OCI-LY7 (cell line): ENCODE measurements at regions not wholly inside any gene's neighbourhood (a gene's known extent, or its start where the extent isn't known, plus 50 kb on each side); places are given as distances from the start of the nearest gene placed in this dataset.

Experiments used
- BruUV-seq: library from RNA; stranded (reverse); fragments of 400-500 nt; replicated peaks from 2 replicates; lab custom pipeline; 2021; lab: Mats Ljungman, UMichigan
- CTCF ChIA-PET: fragments of 300-600 bp; sonication (Branson Sonifier 250); formaldehyde crosslinking; loops from one replicate; lab custom pipeline; 2022; ENCODE audit warnings: antibody characterized with exemption; ENCODE audit not compliant: unreplicated experiment; lab: Charles Lee
- POLR2A ChIA-PET: fragments of 300-600 bp; sonication (Branson Sonifier 250); formaldehyde crosslinking; loops from one replicate; lab custom pipeline; 2022; ENCODE audit warnings: antibody characterized with exemption; lab: Charles Lee
- DNase-seq: peaks from one replicate; pipeline ENCODE4 v3.0.0-alpha.2; 2015; ENCODE audit warnings: low spot score
- H2AFZ ChIP-seq: fragments of 200-600 bp; sonication (generic), shearing (Covaris generic); 2 replicates; pipeline ENCODE4 v1.6.1; 2014; ENCODE audit warnings: mild to moderate bottlenecking, antibody characterized with exemption, low read length, moderate library complexity
- H3K27ac ChIP-seq: fragments of 200-600 bp; sonication (generic); 2 replicates; pipeline ENCODE4 v1.5.1; 2014; ENCODE audit warnings: mixed run types, low read depth, mild to moderate bottlenecking, moderate library complexity, low read length, inconsistent platforms; ENCODE audit not compliant: poor library complexity, severe bottlenecking
- H3K36me3 ChIP-seq: fragments of 200-600 bp; sonication (generic); 2 replicates; pipeline ENCODE4 v1.6.1; 2014; ENCODE audit warnings: mild to moderate bottlenecking, antibody characterized with exemption, low read length, moderate library complexity, mixed read lengths; ENCODE audit not compliant: insufficient read depth
- H3K4me1 ChIP-seq: fragments of 200-600 bp; sonication (generic); 2 replicates; pipeline ENCODE4 v1.5.1; 2014; ENCODE audit warnings: mild to moderate bottlenecking, low read length; ENCODE audit not compliant: insufficient read depth, poor library complexity, severe bottlenecking
- H3K4me2 ChIP-seq: fragments of 200-600 bp; sonication (generic); 2 replicates; pipeline ENCODE4 v1.6.1; 2014; ENCODE audit warnings: mild to moderate bottlenecking, low read length
- H3K4me3 ChIP-seq: fragments of 200-600 bp; sonication (generic); 2 replicates; pipeline ENCODE4 v1.5.1; 2014; ENCODE audit warnings: mild to moderate bottlenecking, low read depth, low read length; ENCODE audit not compliant: poor library complexity, severe bottlenecking
- H3K79me2 ChIP-seq: fragments of 200-600 bp; sonication (generic); 2 replicates; pipeline ENCODE4 v1.6.1; 2016; ENCODE audit warnings: low read depth, mild to moderate bottlenecking, low read length, moderate library complexity, mixed read lengths; ENCODE audit not compliant: insufficient read depth
- H3K9me2 ChIP-seq: fragments of 200-600 bp; sonication (generic); 2 replicates; pipeline ENCODE4 v1.6.1; 2016; ENCODE audit warnings: mild to moderate bottlenecking, low read length, mixed read lengths; ENCODE audit not compliant: insufficient read depth
- H3K9me3 ChIP-seq: fragments of 200-600 bp; sonication (generic); 2 replicates; pipeline ENCODE4 v1.6.1; 2014; ENCODE audit warnings: mild to moderate bottlenecking, mixed run types, low read length, mixed read lengths
- H4K20me1 ChIP-seq: fragments of 200-600 bp; sonication (generic); 2 replicates; pipeline ENCODE4 v1.6.1; 2014; ENCODE audit warnings: mild to moderate bottlenecking, antibody characterized with exemption, low read length, moderate library complexity, mixed read lengths; ENCODE audit not compliant: insufficient read depth
- EZH2phosphoT487 ChIP-seq: fragments of 200-600 bp; sonication (generic); IDR thresholded peaks from 2 replicates; pipeline ENCODE4 v1.6.1; 2018; ENCODE audit warnings: low read depth, borderline replicate concordance, mild to moderate bottlenecking, mixed run types, antibody characterized with exemption, low read length, moderate library complexity, mixed read lengths
- intact Hi-C: fragments of 100-400 bp; cut with micrococcal nuclease; formaldehyde crosslinking; loops from one replicate; pipeline ENCODE4 v1.10.0; 2022; ENCODE audit not compliant: unreplicated experiment
- TF ChIP-seq, protein P1 (sequence below): fragments of 200-600 bp; sonication (generic); conservative IDR thresholded peaks from 2 replicates; pipeline ENCODE4 v1.5.1; 2014; ENCODE audit warnings: mild to moderate bottlenecking, antibody characterized with exemption, low read length, moderate library complexity, mixed read lengths

DNA sequence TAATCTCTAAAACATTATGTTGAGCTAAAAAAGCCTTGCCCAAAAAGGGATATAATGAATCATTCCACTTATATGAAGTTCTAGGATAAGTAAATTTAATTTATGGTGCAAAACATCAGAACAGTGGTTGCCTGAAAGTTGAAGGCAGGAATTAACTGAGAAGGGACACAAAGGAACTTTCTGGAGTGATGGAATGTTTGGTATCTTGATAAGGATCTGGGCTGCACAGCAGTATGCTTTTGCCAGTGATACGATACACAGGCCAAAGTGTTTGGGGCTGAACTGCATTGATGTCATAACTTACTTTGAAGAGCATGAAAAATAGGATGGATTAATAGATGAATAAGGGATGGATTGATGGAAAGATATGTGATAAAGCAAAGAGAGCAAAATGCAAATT, 146.1 kb upstream of the LRFN2 start:
- H3K4me2 ChIP-seq = no peak overlapping the region
- no peaks in the 10 kb centered on the region for H3K9me3 ChIP-seq
- no TSS peak for BruUV-seq
- H3K4me3 ChIP-seq = no peak overlapping the region
- H3K79me2 ChIP-seq = no peaks in the 10 kb centered on the region
- H3K27ac ChIP-seq = no peak overlapping the region
- no peaks in the 10 kb centered on the region for H4K20me1 ChIP-seq
- POLR2A ChIA-PET = interaction anchor here (0.7 kb wide), 1 partner anchor 1715 kb away, joined by 3 read pairs; no protein-coding TSS in a partner anchor
- H3K4me1 ChIP-seq = peaks cover 8% of the 10 kb centered on the region
- no peaks in the 10 kb centered on the region for H3K9me2 ChIP-seq
- TF ChIP-seq EZH2phosphoT487 = no peak
- TF ChIP-seq, protein P1, sequence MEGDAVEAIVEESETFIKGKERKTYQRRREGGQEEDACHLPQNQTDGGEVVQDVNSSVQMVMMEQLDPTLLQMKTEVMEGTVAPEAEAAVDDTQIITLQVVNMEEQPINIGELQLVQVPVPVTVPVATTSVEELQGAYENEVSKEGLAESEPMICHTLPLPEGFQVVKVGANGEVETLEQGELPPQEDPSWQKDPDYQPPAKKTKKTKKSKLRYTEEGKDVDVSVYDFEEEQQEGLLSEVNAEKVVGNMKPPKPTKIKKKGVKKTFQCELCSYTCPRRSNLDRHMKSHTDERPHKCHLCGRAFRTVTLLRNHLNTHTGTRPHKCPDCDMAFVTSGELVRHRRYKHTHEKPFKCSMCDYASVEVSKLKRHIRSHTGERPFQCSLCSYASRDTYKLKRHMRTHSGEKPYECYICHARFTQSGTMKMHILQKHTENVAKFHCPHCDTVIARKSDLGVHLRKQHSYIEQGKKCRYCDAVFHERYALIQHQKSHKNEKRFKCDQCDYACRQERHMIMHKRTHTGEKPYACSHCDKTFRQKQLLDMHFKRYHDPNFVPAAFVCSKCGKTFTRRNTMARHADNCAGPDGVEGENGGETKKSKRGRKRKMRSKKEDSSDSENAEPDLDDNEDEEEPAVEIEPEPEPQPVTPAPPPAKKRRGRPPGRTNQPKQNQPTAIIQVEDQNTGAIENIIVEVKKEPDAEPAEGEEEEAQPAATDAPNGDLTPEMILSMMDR = no peak
- CTCF ChIA-PET = no interaction called here
- no peaks in the 10 kb centered on the region for H3K36me3 ChIP-seq
- intact Hi-C loops = no loop called here
- H2AFZ ChIP-seq = no peak overlapping the region
- no peak for DNase-seq

DNA sequence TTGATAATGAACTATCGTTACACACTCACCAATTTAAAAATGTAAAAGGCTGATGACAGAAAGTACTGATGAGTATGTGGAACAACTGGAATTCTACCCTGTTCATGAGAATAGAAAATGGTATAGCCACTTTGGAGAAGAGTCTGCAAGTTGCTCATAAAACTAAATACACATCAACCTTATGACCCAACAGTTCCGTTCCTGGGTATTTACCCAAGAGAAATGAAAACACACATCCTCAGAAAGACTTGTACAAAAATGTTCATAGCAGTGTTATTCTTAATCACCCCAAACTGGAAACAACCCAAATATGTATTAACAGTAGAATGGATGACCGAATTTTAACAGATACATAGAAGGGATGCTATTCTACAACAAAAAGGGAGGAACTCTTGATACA, 145.7 kb upstream of the LRFN2 start:
- H3K36me3 ChIP-seq = no peaks in the 10 kb centered on the region
- ChIA-PET POLR2A (interaction anchor here (0.7 kb wide), 1 partner anchor 1716 kb away, joined by 3 read pairs; no protein-coding TSS in a partner anchor), CTCF (no interaction called here)
- no peaks in the 10 kb centered on the region for H3K79me2 ChIP-seq
- H4K20me1 ChIP-seq = no peaks in the 10 kb centered on the region
- no peak overlapping the region for H3K4me2 ChIP-seq
- no peak overlapping the region for H3K4me3 ChIP-seq
- no peak overlapping the region for H2AFZ ChIP-seq
- no peak for TF ChIP-seq EZH2phosphoT487
- intact Hi-C loops = no loop called here
- no peak for DNase-seq
- H3K4me1 ChIP-seq = peaks cover 8% of the 10 kb centered on the region
- H3K9me3 ChIP-seq = no peaks in the 10 kb centered on the region
- BruUV-seq = no TSS peak
- no peak overlapping the region for H3K27ac ChIP-seq
- H3K9me2 ChIP-seq = no peaks in the 10 kb centered on the region

DNA sequence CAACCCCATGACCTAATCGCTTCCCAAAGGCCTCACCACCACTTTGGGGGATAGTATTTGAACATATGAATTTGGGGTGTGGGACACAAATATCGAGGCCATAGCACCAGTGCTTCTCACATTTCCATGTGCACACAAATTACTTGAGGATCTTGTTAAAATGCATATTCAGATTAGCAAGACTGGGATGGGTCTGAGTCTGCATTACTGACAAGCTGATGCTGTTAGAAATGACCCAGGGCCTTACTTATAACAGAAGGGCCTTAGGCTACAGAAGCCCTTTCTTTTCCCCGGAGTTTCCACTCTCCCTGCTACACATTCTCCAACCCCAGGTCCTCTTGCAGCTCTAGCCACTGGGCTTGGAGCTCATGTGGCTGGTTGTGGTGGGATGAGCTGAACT, 141.5 kb upstream of the LRFN2 start:
- Histone ChIP-seq H3K4me3 (no peak overlapping the region), H3K4me1 (peaks cover under 1% of the 10 kb centered on the region), H3K9me2 (no peaks in the 10 kb centered on the region), H2AFZ (no peak overlapping the region), H3K9me3 (no peaks in the 10 kb centered on the region), H3K4me2 (no peak overlapping the region), H3K36me3 (no peaks in the 10 kb centered on the region), H3K27ac (no peak overlapping the region), H3K79me2 (no peaks in the 10 kb centered on the region), H4K20me1 (no peaks in the 10 kb centered on the region)
- TF ChIP-seq EZH2phosphoT487 = no peak
- TF ChIP-seq, protein P1 = no peak
- ChIA-PET CTCF (no interaction called here), POLR2A (no interaction called here)
- no peak for DNase-seq
- BruUV-seq = no TSS peak
- intact Hi-C loops = no loop called here
